ENCODE measurements at regions not wholly inside any gene's neighbourhood (a gene's known extent, or its start where the extent isn't known, plus 50 kb on each side); places are given as distances from the start of the nearest gene placed in this dataset.

DNA sequence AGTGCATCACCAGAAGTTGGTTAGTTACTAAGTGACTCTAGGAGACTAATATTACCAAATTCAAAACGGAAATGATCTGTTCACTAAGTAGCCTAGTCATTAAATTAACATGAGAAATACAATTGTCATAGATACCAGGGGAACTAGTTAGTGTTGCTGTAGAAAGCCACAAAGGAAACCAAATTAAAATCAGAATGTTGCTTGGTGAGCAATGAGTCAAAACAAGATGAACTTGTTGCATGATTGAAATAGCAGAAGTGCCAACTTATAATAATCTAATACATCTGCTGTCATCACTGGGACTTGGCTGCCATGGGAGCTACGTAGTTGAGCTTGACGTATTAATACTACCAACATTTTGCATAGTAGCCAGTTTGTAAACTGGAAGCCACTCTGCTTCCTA lies 458.1 kb downstream of the DIPK2A start:
- TF ChIP-seq, protein P1, sequence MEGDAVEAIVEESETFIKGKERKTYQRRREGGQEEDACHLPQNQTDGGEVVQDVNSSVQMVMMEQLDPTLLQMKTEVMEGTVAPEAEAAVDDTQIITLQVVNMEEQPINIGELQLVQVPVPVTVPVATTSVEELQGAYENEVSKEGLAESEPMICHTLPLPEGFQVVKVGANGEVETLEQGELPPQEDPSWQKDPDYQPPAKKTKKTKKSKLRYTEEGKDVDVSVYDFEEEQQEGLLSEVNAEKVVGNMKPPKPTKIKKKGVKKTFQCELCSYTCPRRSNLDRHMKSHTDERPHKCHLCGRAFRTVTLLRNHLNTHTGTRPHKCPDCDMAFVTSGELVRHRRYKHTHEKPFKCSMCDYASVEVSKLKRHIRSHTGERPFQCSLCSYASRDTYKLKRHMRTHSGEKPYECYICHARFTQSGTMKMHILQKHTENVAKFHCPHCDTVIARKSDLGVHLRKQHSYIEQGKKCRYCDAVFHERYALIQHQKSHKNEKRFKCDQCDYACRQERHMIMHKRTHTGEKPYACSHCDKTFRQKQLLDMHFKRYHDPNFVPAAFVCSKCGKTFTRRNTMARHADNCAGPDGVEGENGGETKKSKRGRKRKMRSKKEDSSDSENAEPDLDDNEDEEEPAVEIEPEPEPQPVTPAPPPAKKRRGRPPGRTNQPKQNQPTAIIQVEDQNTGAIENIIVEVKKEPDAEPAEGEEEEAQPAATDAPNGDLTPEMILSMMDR (IDR thresholded peaks at IDR 0.05): no peak
- TF ChIP-seq POLR2A (IDR thresholded peaks at IDR 0.05) (no peak), POLR2AphosphoS5 (IDR thresholded peaks at IDR 0.05) (no peak)
